Kidney (tissue), 13 donors: ENCODE measurements at regions not wholly inside any gene's neighbourhood (a gene's known extent, or its start where the extent isn't known, plus 50 kb on each side); places are given as distances from the start of the nearest gene placed in this dataset.
A peak's percentile ranks its signal among the peaks of the same experiment; 100 is the strongest.

Experiments
- DNase-seq, 5 donors: peaks; one replicate each; pipeline ENCODE4 v3.0.0-alpha.2; 2013 to 2020
- FAIRE-seq: peaks from 2 replicates; lab custom pipeline; 2012; peaks lifted over from hg19 to GRCh38; lab: Jason Lieb, UNC
- H3K27ac ChIP-seq, 2 donors: one replicate each; pipeline ENCODE4 v1.7.0; 2013; ENCODE audit warnings: low read depth in 2 of 2, low read length in 2 of 2, inconsistent platforms in 1 of 2
- H3K27me3 ChIP-seq: one replicate; pipeline ENCODE4 v1.7.1; 2013; ENCODE audit warnings: low read length, inconsistent platforms; ENCODE audit not compliant: control insufficient read depth, insufficient read depth
- H3K36me3 ChIP-seq, 3 donors: one replicate each; pipeline versions ENCODE4 v1.7.0 to v1.7.1; 2013; ENCODE audit warnings: low read length in 3 of 3, control low read depth in 1 of 3, inconsistent platforms in 1 of 3; ENCODE audit not compliant: insufficient read depth in 3 of 3, control insufficient read depth in 2 of 3
- H3K4me1 ChIP-seq, 3 donors: one replicate each; pipeline versions ENCODE4 v1.7.0 to v1.7.1; 2013; ENCODE audit warnings: low read length in 3 of 3, inconsistent platforms in 1 of 3, low read depth in 1 of 3; ENCODE audit not compliant: control insufficient read depth in 2 of 3, insufficient read depth in 2 of 3
- H3K4me3 ChIP-seq, 3 donors: one replicate each; pipeline versions ENCODE4 v1.7.0 to v1.8.1; 2013; ENCODE audit warnings: low read length in 3 of 3, control low read depth in 1 of 3, inconsistent platforms in 1 of 3
- H3K9ac ChIP-seq, 3 donors: one replicate each; pipeline versions ENCODE4 v1.7.0 to v1.7.1; 2013; ENCODE audit warnings: low read length in 3 of 3, control low read depth in 1 of 3, inconsistent platforms in 1 of 3
- H3K9me3 ChIP-seq, 3 donors: one replicate each; pipeline versions ENCODE4 v1.7.0 to v1.7.1; 2013; ENCODE audit warnings: low read length in 3 of 3, control low read depth in 1 of 3, inconsistent platforms in 1 of 3; ENCODE audit not compliant: control insufficient read depth in 2 of 3, insufficient read depth in 1 of 3
- CTCF ChIP-seq: IDR thresholded peaks from 3 replicates; pipeline ENCODE4 v1.5.1; 2012; ENCODE audit warnings: mild to moderate bottlenecking, moderate library complexity, borderline replicate concordance; ENCODE audit not compliant: insufficient read depth; ENCODE audit errors: extremely low read depth
- intact Hi-C: fragments of 100-400 bp; cut with DNase I; formaldehyde crosslinking; loops from one replicate; pipeline ENCODE4 v1.11.1; 2022
- donor health status: control.
- donor health status: control.
- donor health status: control.
- donor health status: control.
- donor health status: control.
- donor health status: DM: yes; HTN: yes; CAD: no.
- donor health status: Normal renal cell carcinoma (clear cell type).

DNA sequence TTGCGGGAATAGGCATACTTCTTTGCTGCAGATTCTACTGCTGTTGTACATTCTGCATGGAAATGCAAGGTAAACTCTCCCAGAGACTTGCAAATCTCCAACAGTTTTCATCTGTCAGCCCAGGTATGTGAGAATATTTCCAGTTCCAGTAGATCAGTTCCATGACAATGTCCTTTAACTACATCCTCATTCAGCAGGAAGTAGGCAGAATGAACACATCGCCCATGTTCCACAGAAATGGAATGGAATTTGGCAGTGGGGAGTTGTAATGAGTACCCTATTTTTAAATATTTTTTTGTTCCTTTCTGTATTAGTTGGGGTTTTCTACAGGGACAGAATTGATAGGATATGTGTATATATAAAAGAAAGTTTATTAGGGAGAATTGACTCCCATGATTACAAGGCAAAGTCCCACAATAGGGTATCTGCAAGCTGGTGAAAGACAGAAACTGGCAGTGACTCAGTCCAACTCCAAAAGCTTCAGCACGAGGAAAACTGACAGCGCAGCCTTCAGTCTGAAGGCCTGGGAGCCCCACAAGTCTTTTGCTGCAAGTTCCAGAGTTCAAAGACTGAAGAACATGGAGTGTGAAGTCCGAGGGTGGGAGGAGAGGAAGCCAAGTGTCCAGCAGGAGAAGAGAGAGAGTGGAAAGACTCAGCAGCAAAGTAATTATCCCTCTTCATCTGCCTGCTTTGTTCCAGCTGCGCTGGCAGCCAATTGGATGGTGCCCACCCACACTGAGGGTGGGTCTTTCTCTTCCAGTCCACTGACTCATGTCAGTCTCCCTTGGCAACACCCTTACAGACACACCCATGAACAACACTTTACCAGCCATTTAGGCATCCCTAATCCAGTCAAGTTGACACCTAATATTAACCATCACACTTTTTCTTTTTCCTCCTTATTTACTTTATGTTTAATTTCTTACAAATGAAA is 110.4 kb upstream of the SCAF11 start:
- Histone ChIP-seq H3K36me3 (no peaks in the 10 kb centered on the region), H3K9ac (no peak overlapping the region), H3K27me3 (no peaks in the 10 kb centered on the region), H3K4me3 (no peak overlapping the region), H3K4me1 (no peaks in the 10 kb centered on the region), H3K27ac (no peak overlapping the region), H3K9me3 (no peaks in the 10 kb centered on the region)
- FAIRE-seq (no peak), DNase-seq (peak in 4 of 5 donors; percentile 15 to 65 (median 32))
- TF ChIP-seq CTCF, result no peak
- intact Hi-C loops, result no loop called here

GRCh38 chr12:46089414-46090162 is 99.2 kb upstream of the SCAF11 start:
- Histone ChIP-seq H3K9ac (no peak overlapping the region), H3K27ac (no peak overlapping the region), H3K4me1 (no peaks in the 10 kb centered on the region), H3K36me3 (no peaks in the 10 kb centered on the region), H3K27me3 (no peaks in the 10 kb centered on the region), H3K4me3 (no peak overlapping the region), H3K9me3 (peaks cover 0 to 8% (median 0%) of the 10 kb centered on the region in 3 donors)
- intact Hi-C loops, result no loop called here
- FAIRE-seq (no peak), DNase-seq (no peak)
- no peak for TF ChIP-seq CTCF

- Histone ChIP-seq H3K27ac (no peak overlapping the region), H3K4me1 (no peaks in the 10 kb centered on the region), H3K9ac (no peak overlapping the region), H3K27me3 (no peaks in the 10 kb centered on the region), H3K36me3 (no peaks in the 10 kb centered on the region), H3K9me3 (peaks cover 0 to 9% (median 0%) of the 10 kb centered on the region in 3 donors), H3K4me3 (no peak overlapping the region)
- intact Hi-C loops, result no loop called here
- no peak for TF ChIP-seq CTCF
- FAIRE-seq (no peak), DNase-seq (peak in 2 of 5 donors; percentile 6 to 29)
Observed at GRCh38 chr12:46087916-46088439, 97.6 kb upstream of the SCAF11 start.
